ENCODE measurements at regions not wholly inside any gene's neighbourhood (a gene's known extent, or its start where the extent isn't known, plus 50 kb on each side); places are given as distances from the start of the nearest gene placed in this dataset.

GRCh38 chr5:174197929-174198328, 152.4 kb downstream of the NSG2 start:
- RAD21 ChIA-PET (ENCODE audit: low non-redundant PET in 1 of 2, low total read pairs in 2 of 2, uncharacterized antibody in 2 of 2, unreplicated experiment in 2 of 2), result no interaction called here
- POLR2A ChIA-PET, result no interaction called here

GRCh38 chr5:174198541-174198940, 153.0 kb downstream of the NSG2 start:
- H3K4me3 ChIP-seq (replicated peaks in 1 of 2; ENCODE audit: low read depth in 1 of 2, low read length in 2 of 2), result no peak overlapping the region
- DNase-seq (ENCODE audit: low read depth, low spot score), result no peak
- BruUV-seq (replicated peaks), result no TSS peak
- ATAC-seq, result no peak
- H2AFZ ChIP-seq (ENCODE audit: low read depth, low read length, poor library complexity, severe bottlenecking), result no peak overlapping the region
- no peaks in the 10 kb centered on the region for H3K9me3 ChIP-seq (ENCODE audit: control insufficient read depth in 1 of 2, insufficient read depth in 1 of 2, low read depth in 1 of 2, low read length in 2 of 2)
- no peak overlapping the region for H3K4me2 ChIP-seq (ENCODE audit: low read length)
- TF ChIP-seq EZH2phosphoT487 (IDR thresholded peaks at IDR 0.05; ENCODE audit: borderline replicate concordance), result no peak
- H3K27ac ChIP-seq (ENCODE audit: low read depth, low read length), result no peak overlapping the region
- H3K9ac ChIP-seq (ENCODE audit: low read length), result no peak overlapping the region
- peaks cover 0 to 3% of the 10 kb centered on the region in 2 experiments; a peak in 1 of 4 replicates for H3K4me1 ChIP-seq (ENCODE audit: control insufficient read depth in 1 of 2, insufficient read depth in 2 of 2, low read length in 2 of 2)
- no peaks in the 10 kb centered on the region for H4K20me1 ChIP-seq (ENCODE audit: insufficient read depth)
- ChIA-PET POLR2A (no interaction called here), CTCF (no interaction called here), RAD21 (ENCODE audit: low non-redundant PET in 1 of 2, low total read pairs in 2 of 2, uncharacterized antibody in 2 of 2, unreplicated experiment in 2 of 2) (no interaction called here)
- H3K9me2 ChIP-seq (ENCODE audit: insufficient read depth), result no peaks in the 10 kb centered on the region
- H3K36me3 ChIP-seq (ENCODE audit: control insufficient read depth in 1 of 2, insufficient read depth in 2 of 2, low read length in 2 of 2), result no peaks in the 10 kb centered on the region
- H3K27me3 ChIP-seq (ENCODE audit: insufficient read depth, low read length), result peaks cover 17% of the 10 kb centered on the region; the same call in 1 of the 2 replicates
- no peaks in the 10 kb centered on the region for H3K79me2 ChIP-seq (ENCODE audit: insufficient read depth, low read length)
- intact Hi-C loops (cut with micrococcal nuclease), result no loop called here

More at GRCh38 chr5:174197929-174198328, 152.4 kb downstream of the NSG2 start:
- TF ChIP-seq YY1 (IDR thresholded peaks at IDR 0.05; ENCODE audit: extremely low read depth, insufficient replicate concordance, low read depth, low read length) (no peak), EGR1 (IDR thresholded peaks at IDR 0.05; ENCODE audit: low read depth) (no peak), ELF1 (IDR thresholded peaks at IDR 0.05; ENCODE audit: borderline replicate concordance, low read depth) (no peak), POLR2AphosphoS5 (IDR thresholded peaks at IDR 0.05; ENCODE audit: low read depth, low read length) (no peak)
- no peak for DNase-seq (ENCODE audit: low read depth, low spot score)
- peaks cover 24% of the 10 kb centered on the region for H3K27me3 ChIP-seq (ENCODE audit: insufficient read depth, low read length)
- H3K4me3 ChIP-seq (replicated peaks in 1 of 2; ENCODE audit: low read depth in 1 of 2, low read length in 2 of 2), result no peak overlapping the region
- no peak overlapping the region for H3K4me2 ChIP-seq (ENCODE audit: low read length)
- peaks cover 0 to 3% of the 10 kb centered on the region in 2 experiments; a peak in 1 of 4 replicates for H3K4me1 ChIP-seq (ENCODE audit: control insufficient read depth in 1 of 2, insufficient read depth in 2 of 2, low read length in 2 of 2)
- CTCF ChIA-PET, result no interaction called here
- no peaks in the 10 kb centered on the region for H3K79me2 ChIP-seq (ENCODE audit: insufficient read depth, low read length)
- no peak overlapping the region for H2AFZ ChIP-seq (ENCODE audit: low read depth, low read length, poor library complexity, severe bottlenecking)
- no peaks in the 10 kb centered on the region for H3K9me2 ChIP-seq (ENCODE audit: insufficient read depth)
- no peaks in the 10 kb centered on the region for H3K36me3 ChIP-seq (ENCODE audit: control insufficient read depth in 1 of 2, insufficient read depth in 2 of 2, low read length in 2 of 2)
- H4K20me1 ChIP-seq (ENCODE audit: insufficient read depth), result no peaks in the 10 kb centered on the region
- no peaks in the 10 kb centered on the region for H3K9me3 ChIP-seq (ENCODE audit: control insufficient read depth in 1 of 2, insufficient read depth in 1 of 2, low read depth in 1 of 2, low read length in 2 of 2)
- H3K9ac ChIP-seq (ENCODE audit: low read length), result no peak overlapping the region
- no TSS peak for BruUV-seq (replicated peaks)
- ATAC-seq, result no peak
- intact Hi-C loops (cut with micrococcal nuclease), result no loop called here
- no peak overlapping the region for H3K27ac ChIP-seq (ENCODE audit: low read depth, low read length)

Measured in HCT116 (cell line).